ENCODE measurements at regions not wholly inside any gene's neighbourhood (a gene's known extent, or its start where the extent isn't known, plus 50 kb on each side); places are given as distances from the start of the nearest gene placed in this dataset.

DNA sequence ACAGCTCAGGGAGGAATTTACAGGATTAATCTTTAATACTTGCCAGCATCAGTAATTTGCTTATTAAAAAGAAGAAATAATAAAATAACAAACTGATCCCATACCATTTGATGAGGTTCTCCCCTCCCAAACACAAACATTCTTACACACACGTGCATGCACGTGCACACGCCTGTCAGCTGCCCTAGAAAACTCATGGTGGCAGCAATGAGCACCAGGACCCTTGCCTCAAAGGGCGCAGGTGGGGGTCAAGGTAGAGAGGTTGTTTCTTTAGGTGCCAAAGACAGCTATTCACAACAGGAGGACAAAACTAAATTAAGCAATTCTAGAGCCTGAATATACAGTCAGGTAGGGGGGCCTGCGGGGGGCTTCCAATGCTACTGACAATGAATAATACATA lies 219.3 kb downstream of the BUD13 start:
- TF ChIP-seq, protein P1, sequence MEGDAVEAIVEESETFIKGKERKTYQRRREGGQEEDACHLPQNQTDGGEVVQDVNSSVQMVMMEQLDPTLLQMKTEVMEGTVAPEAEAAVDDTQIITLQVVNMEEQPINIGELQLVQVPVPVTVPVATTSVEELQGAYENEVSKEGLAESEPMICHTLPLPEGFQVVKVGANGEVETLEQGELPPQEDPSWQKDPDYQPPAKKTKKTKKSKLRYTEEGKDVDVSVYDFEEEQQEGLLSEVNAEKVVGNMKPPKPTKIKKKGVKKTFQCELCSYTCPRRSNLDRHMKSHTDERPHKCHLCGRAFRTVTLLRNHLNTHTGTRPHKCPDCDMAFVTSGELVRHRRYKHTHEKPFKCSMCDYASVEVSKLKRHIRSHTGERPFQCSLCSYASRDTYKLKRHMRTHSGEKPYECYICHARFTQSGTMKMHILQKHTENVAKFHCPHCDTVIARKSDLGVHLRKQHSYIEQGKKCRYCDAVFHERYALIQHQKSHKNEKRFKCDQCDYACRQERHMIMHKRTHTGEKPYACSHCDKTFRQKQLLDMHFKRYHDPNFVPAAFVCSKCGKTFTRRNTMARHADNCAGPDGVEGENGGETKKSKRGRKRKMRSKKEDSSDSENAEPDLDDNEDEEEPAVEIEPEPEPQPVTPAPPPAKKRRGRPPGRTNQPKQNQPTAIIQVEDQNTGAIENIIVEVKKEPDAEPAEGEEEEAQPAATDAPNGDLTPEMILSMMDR (IDR thresholded peaks at IDR 0.05), result no peak
- H3K4me3 ChIP-seq, result no peak overlapping the region

DNA sequence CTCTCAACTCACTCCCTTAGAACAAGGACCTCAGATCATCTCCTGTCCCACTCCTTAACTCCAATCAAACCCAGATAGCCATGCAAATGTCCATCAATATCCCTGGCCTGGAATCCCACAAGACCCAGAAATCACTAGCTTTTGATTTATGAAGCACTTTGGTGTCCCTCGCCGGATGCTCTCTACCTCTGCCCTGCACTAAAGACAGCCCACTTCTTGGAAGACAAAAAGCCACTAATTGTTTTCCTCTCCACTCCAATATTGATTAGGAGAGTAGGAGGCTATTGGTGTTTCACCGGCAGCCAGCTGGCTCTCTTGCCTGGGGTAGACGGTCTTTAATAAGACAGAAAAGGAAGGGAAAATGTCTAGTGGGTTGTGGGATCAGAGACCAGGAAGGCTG lies 221.2 kb downstream of the BUD13 start:
- Histone ChIP-seq H3K9me3 (peaks cover 0 to 10% (median 6%) of the 10 kb centered on the region in 3 donors), H3K36me3 (no peaks in the 10 kb centered on the region), H3K27me3 (peaks cover 0 to 2% of the 10 kb centered on the region in 2 donors), H3K4me3 (no peak overlapping the region), H3K4me1 (no peaks in the 10 kb centered on the region), H3K27ac (no peak overlapping the region)
- TF ChIP-seq, protein P1 (IDR thresholded peaks at IDR 0.05), result no peak
- intact Hi-C loops (cut with DNase I; ENCODE audit: low total_unique reads), result no loop called here
- no peak for DNase-seq

More for the DNA sequence above, 219.3 kb downstream of the BUD13 start:
- peaks cover 0 to 2% of the 10 kb centered on the region in 2 donors for H3K27me3 ChIP-seq
- no peaks in the 10 kb centered on the region for H3K4me1 ChIP-seq
- no peak for DNase-seq
- no peaks in the 10 kb centered on the region for H3K36me3 ChIP-seq
- H3K27ac ChIP-seq, result no peak overlapping the region
- H3K9me3 ChIP-seq, result peaks cover 0 to 10% (median 6%) of the 10 kb centered on the region in 3 donors
- intact Hi-C loops (cut with DNase I; ENCODE audit: low total_unique reads), result no loop called here

DNA sequence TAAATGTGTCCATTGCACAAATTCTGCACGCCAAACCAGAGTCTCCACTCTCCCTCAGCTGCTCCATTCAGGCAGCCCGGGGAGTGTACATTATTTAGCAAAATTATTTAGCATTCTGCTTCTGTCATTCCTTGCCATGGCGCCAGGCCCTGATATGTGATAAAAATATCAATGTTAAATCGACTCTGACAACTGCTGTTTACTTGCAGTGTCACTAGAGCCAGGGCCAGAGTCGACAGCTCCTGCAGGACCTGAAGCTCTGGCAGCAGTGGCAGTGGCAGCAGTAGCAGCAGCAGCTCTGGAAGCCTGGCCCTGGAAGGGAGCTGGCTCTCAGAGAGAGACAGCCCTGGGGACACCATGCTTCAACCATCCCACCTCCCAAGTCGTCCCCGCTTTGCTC lies 224.5 kb downstream of the BUD13 start:
- DNase-seq, result no peak
- Histone ChIP-seq H3K36me3 (no peaks in the 10 kb centered on the region), H3K4me1 (no peaks in the 10 kb centered on the region), H3K9me3 (peaks cover 0 to 10% (median 6%) of the 10 kb centered on the region in 3 donors), H3K27ac (no peak overlapping the region), H3K27me3 (peaks cover 0 to 2% of the 10 kb centered on the region in 2 donors), H3K4me3 (no peak overlapping the region)
- TF ChIP-seq, protein P1 (IDR thresholded peaks at IDR 0.05), result no peak
- intact Hi-C loops (cut with DNase I; ENCODE audit: low total_unique reads), result no loop called here

DNA sequence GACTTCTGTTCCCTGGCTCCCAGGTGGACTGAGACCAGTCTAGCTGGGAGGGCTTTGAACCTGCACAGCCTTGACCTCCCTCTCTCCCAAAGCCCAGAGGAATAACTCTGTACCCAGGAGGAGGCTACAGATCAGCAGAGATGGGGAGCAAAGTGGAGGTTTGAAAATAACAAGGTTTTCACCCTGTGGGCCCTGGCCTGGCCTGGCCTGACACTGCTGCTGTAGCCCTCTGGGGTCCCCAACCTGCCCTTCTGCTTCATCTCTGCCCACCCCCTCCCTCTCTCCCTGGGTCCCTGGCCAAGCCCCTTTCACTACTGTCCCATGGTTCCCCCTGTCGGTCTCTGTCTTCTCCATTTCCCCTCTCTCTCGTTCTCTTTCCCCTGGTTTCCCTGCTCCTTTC lies 225.2 kb downstream of the BUD13 start:
- intact Hi-C loops (cut with DNase I; ENCODE audit: low total_unique reads), result no loop called here
- DNase-seq, result no peak
- Histone ChIP-seq H3K9me3 (peaks cover 0 to 10% (median 6%) of the 10 kb centered on the region in 3 donors), H3K27ac (no peak overlapping the region), H3K36me3 (no peaks in the 10 kb centered on the region), H3K4me1 (no peaks in the 10 kb centered on the region), H3K27me3 (peaks cover 0 to 2% of the 10 kb centered on the region in 2 donors), H3K4me3 (no peak overlapping the region)
- TF ChIP-seq, protein P1 (IDR thresholded peaks at IDR 0.05), result no peak

DNA sequence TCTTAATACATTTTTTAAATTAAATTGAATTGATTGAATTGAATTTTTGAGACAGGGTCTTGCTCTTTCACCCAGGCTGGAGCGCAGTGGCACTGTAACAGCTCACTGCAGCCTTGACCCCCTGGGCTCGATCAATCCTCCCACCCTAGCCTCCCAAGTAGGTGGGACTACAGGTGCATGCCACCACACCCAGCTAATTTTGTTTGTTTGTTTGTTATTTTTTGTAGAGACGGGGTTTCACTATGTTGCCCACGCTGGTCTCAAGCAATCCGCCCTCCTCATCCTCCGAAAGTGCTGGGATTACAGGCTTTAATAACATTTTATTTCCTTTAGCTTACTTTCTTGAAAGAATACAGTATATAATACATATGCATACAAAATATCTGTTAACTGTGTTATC lies 226.9 kb downstream of the BUD13 start:
- no peak overlapping the region for H3K27ac ChIP-seq
- DNase-seq, result peak in 1 of 2 donors; percentile 20
- no peaks in the 10 kb centered on the region for H3K36me3 ChIP-seq
- H3K4me1 ChIP-seq, result no peaks in the 10 kb centered on the region
- TF ChIP-seq, protein P1 (IDR thresholded peaks at IDR 0.05), result no peak
- peaks cover 0 to 10% (median 6%) of the 10 kb centered on the region in 3 donors for H3K9me3 ChIP-seq
- peaks cover 0 to 5% of the 10 kb centered on the region in 2 donors for H3K27me3 ChIP-seq
- intact Hi-C loops (cut with DNase I; ENCODE audit: low total_unique reads), result no loop called here
- no peak overlapping the region for H3K4me3 ChIP-seq

DNA sequence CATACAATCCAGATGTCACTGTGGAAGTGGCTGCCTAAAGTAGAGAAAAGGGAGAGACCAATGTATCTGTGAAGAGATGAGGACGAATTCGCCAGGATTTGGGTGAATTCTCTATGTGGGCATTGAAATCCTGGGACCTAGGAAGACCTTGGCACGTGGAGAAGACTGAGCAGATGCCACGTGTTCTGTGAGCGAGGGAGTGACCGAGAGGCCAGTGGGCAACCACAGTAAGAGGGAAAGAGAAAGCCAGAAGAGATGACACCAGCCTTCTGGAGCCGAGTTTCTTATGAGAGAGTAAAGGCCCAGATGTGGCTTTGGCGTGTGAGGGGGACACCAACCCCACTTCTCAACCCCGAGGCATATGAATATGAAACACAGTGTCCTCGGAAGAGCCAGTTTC lies 228.1 kb downstream of the BUD13 start:
- Histone ChIP-seq H3K27me3 (peaks cover 0 to 5% of the 10 kb centered on the region in 2 donors), H3K4me3 (no peak overlapping the region), H3K9me3 (peaks cover 0 to 14% (median 6%) of the 10 kb centered on the region in 3 donors), H3K36me3 (no peaks in the 10 kb centered on the region), H3K4me1 (no peaks in the 10 kb centered on the region), H3K27ac (no peak overlapping the region)
- intact Hi-C loops (cut with DNase I; ENCODE audit: low total_unique reads), result no loop called here
- TF ChIP-seq, protein P1 (IDR thresholded peaks at IDR 0.05), result no peak
- peak in 1 of 2 donors; percentile 6 for DNase-seq
